Left cardiac atrium (tissue), 4 donors: ENCODE measurements at regions not wholly inside any gene's neighbourhood (a gene's known extent, or its start where the extent isn't known, plus 50 kb on each side); places are given as distances from the start of the nearest gene placed in this dataset.
A peak's percentile ranks its signal among the peaks of the same experiment; 100 is the strongest.
"Not testable (repeated sequence)": the region's sequence is repeated elsewhere in the genome, so short reads cannot be mapped to it uniquely, and the experiment has no call there.

Experiments
- ATAC-seq, 2 donors: fragments of 200-7000 bp; cut with Tn5 transposase; one replicate each; pipeline ENCODE4 v1.9.1; 2020; ENCODE audit warnings: mild to moderate bottlenecking in 2 of 2, moderate library complexity in 2 of 2
- DNase-seq: peaks from one replicate; pipeline ENCODE4 v3.0.0-alpha.2; 2020
- intact Hi-C, 2 donors: fragments of 100-400 bp; cut with DNase I; formaldehyde crosslinking; loops; one replicate each; pipeline versions ENCODE4 v1.14.1 to v1.15.1; 2022 to 2023
- microRNA-seq, 2 donors: library from miRNA; unstranded; fragments of <30 nt; microRNA quantifications; one replicate each; pipeline ENCODE4 v1.2.0, GENCODE V29; 2020
- donor health status: DM: no; HTN: yes; CAD: no.
- donor health status: DM: no; HTN: yes; CAD: no; lungs with severe emphysema.
- donor health status: DM: yes; HTN: yes; CAD: no.
- donor health status: Dilated cardiomyopathy.

DNA sequence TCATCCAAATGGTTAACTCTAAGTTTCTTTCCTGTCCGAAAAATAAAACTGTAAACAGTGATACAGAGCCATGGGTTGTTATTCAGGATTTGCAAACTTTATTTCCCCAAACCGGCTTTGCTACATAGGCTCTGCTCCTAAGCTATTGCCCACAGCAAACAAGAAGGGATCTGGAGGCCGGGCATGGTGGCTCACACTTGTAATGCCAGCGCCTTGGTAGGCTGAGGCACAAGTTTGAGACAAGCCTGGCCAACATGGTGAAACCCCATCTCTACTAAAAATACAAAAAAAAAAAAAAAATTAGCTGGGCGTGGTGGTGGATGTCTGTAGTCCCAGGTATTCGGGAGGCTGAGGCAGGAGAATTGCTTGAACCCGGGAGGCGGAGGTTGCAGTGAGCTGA lies 60.6 kb upstream of the PMEPA1 start:
- ATAC-seq, DNase-seq, intact Hi-C loops: not testable (repeated sequence)

GRCh38 chr20:57769756-57770155 lies 59.9 kb upstream of the PMEPA1 start:
- ATAC-seq (peak in 1 of 2 donors; percentile 33), DNase-seq (no peak)

GRCh38 chr20:57768519-57768918 lies 58.7 kb upstream of the PMEPA1 start:
- no peak for DNase-seq
- ATAC-seq, result no peak
- intact Hi-C loops, result no loop called here

More at GRCh38 chr20:57769756-57770155, 59.9 kb upstream of the PMEPA1 start:
- intact Hi-C loops, result no loop called here

- intact Hi-C loops, result no loop called here
- no peak for ATAC-seq
- DNase-seq, result no peak
Measured at GRCh38 chr20:57767441-57767840, 57.6 kb upstream of the PMEPA1 start.

GRCh38 chr20:57763235-57763595 lies 53.4 kb upstream of the PMEPA1 start:
- DNase-seq, result no peak
- no peak for ATAC-seq
- intact Hi-C loops, result no loop called here

DNA sequence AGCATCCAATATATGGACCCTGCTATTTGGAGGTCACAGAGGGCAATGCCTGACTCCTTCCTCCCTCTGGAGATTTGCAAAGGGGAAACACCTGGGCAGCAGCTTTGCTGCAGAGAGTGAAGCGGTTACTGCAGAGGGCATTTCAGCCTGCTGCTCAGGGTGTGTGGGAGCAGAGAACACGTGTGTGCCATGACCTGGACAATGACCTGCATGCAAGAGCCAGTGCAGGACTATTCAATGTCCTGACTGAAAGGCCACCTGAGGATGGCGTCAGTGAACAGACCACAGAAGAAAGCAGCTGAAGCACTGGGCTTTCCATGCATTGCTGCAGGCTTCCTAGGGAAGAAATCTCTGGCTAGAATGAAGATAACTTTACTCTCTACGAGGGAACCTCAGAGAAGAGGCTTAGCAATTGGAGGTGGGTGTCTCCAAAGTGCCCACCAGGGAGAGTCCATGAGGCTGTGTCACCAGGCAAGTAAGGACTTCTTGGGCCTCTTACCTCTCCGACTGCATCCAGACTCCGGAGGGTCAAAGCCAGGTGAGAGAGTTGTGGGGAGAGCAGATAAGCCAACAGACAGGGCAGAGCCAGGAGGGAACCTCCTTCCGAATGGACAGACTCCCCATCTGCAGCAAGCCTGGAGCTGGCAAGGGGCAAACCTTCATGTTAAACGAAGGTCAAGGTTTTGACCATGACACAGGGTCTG lies 52.9 kb upstream of the PMEPA1 start:
- no peak for DNase-seq
- intact Hi-C loops, result no loop called here
- ATAC-seq, result no peak

DNA sequence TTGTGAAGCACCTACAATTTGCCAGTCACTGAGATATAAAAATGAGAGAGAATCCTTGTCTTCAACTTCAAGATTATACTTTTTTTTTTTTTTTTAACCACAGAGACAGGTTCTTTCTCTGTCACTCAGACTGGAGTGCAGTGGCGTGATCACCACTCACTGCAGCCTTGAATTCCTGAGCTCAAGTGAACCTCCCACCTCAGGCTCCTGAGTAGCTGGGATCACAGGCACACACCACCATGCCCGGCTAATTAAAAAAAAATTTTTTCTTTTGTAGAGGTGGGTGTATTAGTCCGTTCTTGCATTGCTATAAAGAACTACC lies 51.6 kb upstream of the PMEPA1 start:
- DNase-seq, result no peak
- intact Hi-C loops, result no loop called here
- no peak for ATAC-seq

- intact Hi-C loops, result no loop called here
- no peak for ATAC-seq
Measured at GRCh38 chr20:57760698-57761412, 51.0 kb upstream of the PMEPA1 start.

DNA sequence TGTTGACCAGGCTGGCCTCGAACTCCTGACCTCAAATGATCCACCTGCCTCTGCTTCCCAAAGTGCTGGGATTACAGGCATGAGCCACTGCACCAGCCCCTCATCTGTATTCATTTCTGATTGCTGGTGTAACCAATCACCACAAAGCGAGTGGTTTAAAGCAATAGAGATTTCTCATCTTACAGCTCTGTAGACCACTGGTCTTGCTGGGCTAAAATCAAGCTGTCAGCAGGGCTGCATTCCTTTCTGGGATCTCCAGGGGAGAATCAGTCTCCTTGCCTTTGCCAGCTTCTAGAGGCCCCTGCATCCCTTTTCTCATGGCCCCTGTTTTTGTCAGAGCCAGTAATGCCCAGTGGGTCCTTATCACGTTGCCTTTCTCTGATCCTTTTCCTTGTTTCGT lies 49.9 kb upstream of the PMEPA1 start:
- DNase-seq (no peak), ATAC-seq (no peak)
- intact Hi-C loops, result no loop called here

More at GRCh38 chr20:57760698-57761412, 51.0 kb upstream of the PMEPA1 start:
- no peak for DNase-seq

Small RNA genes in the stretch of these regions (microRNA-seq; reads per million reads assigned to microRNA genes)
- 0 reads per million in 2 donors for gene MIR4532
